CD4-positive, alpha-beta T cell treated with Interleukin-6 for 4 hours (primary cell): ENCODE measurements at regions not wholly inside any gene's neighbourhood (a gene's known extent, or its start where the extent isn't known, plus 50 kb on each side); places are given as distances from the start of the nearest gene placed in this dataset.

Experiments
- DNase-seq: peaks from one replicate; pipeline ENCODE4 v3.0.0-alpha.2; 2020; ENCODE audit warnings: mixed read lengths

GRCh38 chr13:77989281-77989680 lies 70.7 kb upstream of the EDNRB start:
- no peak for DNase-seq

GRCh38 chr13:77988355-77988754 lies 69.7 kb upstream of the EDNRB start:
- DNase-seq, result no peak

GRCh38 chr13:77986713-77987112 lies 68.1 kb upstream of the EDNRB start:
- DNase-seq, result no peak

GRCh38 chr13:77985866-77986636 lies 67.4 kb upstream of the EDNRB start:
- no peak for DNase-seq

- no peak for DNase-seq
These were observed 62.8 kb upstream of the EDNRB start for GRCh38 chr13:77981281-77981881.

GRCh38 chr13:77980592-77980991 lies 62.0 kb upstream of the EDNRB start:
- DNase-seq, result no peak

- DNase-seq, result no peak
These were observed 61.2 kb upstream of the EDNRB start for GRCh38 chr13:77979721-77980385.

GRCh38 chr13:77975358-77976042 lies 56.9 kb upstream of the EDNRB start:
- DNase-seq, result no peak

- no peak for DNase-seq
These were observed 50.7 kb upstream of the EDNRB start for GRCh38 chr13:77969299-77969698.
